Left kidney (tissue), 1 donor: ENCODE measurements at regions not wholly inside any gene's neighbourhood (a gene's known extent, or its start where the extent isn't known, plus 50 kb on each side); places are given as distances from the start of the nearest gene placed in this dataset.

Experiments used
- DNase-seq: peaks from one replicate; pipeline ENCODE4 v3.0.0-alpha.2; 2013

GRCh38 chr6:22809370-22809769 is 240.0 kb downstream of the HDGFL1 start:
- DNase-seq, result no peak

GRCh38 chr6:22819209-22819608 is 249.8 kb downstream of the HDGFL1 start:
- no peak for DNase-seq

DNA sequence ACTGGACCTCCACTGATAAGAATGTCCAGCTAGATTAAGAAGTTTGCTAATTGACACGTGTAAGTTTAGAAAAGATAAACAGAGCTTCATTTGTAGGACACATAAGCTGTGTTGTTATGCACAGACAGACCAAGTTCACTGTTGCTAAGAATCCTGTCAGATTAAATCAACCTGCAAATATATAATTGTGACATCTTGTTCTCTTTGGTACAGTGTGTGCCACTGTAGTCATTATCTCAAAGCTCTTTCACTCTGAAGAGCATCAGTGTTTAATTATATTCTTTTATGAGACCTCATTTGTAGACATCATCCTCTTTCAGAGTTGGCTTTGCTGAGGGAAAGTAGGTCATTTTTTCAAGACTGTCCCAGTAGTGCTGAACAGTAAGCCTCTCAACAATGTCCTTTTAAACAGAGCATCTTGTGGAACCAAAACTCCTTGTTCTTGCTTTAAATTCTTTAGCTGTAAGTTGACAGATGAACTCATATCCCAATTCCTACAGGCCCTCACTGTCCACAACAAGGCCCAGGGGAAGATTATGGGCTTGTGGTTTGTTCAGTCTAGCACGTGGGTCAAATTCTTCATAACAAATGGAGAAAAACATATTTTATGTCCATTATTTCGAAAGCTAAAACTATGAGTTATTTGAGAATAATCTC is 252.4 kb downstream of the HDGFL1 start:
- no peak for DNase-seq

GRCh38 chr6:22825210-22825609 is 255.8 kb downstream of the HDGFL1 start:
- DNase-seq, result no peak

GRCh38 chr6:22826961-22827360 is 257.6 kb downstream of the HDGFL1 start:
- DNase-seq, result no peak

DNA sequence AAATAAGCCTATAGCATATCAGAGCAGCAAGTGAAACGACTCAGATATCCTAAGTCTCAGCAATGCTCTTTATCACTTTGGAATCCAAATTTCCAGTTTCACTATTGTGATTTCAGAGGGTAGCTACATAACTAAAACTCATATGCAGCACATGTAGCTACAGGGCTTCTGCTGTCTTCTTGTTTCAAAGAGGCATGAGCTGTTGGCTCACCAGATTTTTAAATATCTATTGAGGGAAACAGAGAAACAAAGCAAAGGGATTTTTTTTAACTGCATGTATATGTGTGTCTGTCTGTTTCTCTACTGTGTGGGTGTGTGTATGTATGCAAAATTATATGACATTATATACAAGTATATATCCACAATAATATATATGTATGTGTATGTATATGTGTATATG is 258.4 kb downstream of the HDGFL1 start:
- DNase-seq, result no peak

GRCh38 chr6:22828179-22829062 is 259.1 kb downstream of the HDGFL1 start:
- peak; percentile 79 for DNase-seq

- DNase-seq, result no peak
Measured at GRCh38 chr6:22829070-22829469, 259.7 kb downstream of the HDGFL1 start.

DNA sequence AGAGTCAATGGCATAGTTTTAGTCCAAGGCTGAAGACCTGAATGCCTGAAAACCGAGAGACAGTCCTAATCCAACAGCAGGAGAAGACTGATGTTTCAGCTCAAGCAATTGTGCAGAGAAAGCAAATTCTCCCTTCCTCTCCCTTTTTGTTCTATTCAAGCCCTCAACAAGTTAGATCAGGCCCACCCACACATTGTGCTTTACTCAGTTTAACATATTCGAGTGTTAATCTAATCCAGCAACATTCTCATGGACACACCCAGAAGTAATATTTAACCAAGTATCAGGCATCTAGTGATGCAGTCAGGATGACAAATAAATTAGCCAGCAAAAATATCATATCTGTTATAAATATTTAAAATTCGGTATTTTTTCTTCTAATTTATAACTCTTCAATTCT is 261.1 kb downstream of the HDGFL1 start:
- DNase-seq, result no peak

DNA sequence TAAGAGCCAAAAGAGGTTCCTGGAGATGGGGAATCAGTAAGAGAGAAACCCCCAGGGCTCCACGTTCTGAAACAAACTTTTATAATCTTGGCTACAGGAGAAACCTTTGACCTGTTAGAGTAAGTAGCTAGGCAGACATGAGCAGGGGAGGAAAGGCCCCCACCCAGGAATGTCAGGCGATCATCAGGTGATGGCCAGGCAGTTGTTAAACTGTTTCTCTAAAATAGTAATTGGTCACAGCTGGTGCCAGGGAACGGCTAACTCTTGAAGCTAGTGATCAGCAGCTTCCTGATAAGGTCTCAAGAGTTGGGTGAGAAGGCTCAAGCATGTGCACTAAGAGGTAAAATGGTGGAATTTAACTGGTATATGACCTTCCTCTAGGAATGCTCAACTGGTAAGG is 263.8 kb downstream of the HDGFL1 start:
- DNase-seq, result no peak

GRCh38 chr6:22838345-22838744 is 269.0 kb downstream of the HDGFL1 start:
- DNase-seq, result no peak

GRCh38 chr6:22845467-22845866 is 276.1 kb downstream of the HDGFL1 start:
- no peak for DNase-seq

DNA sequence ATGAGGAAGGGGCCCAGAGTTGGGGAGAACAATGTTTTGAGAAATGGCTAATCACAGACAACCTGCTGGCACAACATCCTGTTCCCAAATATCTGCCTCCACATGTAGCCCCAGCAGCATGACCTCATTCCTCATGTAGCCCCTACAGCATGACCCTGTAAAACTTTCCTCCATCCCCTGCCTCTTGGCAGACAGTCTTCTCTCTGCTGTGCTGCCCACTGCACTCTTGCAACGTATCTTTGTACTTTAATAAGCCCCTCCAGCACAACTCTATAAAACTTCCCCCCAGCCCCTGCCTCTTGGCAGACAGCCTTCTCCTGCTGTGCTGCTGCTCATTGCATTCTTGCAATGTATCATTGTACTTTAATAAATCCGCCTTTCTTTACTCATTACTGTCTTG is 278.8 kb downstream of the HDGFL1 start:
- DNase-seq, result no peak

DNA sequence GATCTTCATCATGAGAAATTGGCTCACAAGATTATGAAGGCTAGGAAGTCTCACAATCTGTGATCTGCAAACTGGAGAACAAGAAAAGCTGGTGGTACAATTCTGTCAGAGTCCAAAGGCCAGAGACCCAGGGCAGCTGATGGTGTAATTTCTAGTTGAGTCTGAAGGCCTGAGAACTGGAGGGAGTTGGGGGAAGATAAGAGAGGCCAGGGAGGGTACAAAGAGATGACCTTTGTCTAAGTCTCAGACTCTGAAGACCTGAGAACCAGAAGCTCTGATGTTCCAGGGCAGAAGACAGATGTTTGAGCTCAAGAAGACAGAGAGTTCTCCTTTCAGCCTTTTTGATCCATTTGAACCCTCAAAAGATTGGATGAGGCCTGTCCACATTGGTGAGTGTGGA is 280.6 kb downstream of the HDGFL1 start:
- DNase-seq, result no peak

DNA sequence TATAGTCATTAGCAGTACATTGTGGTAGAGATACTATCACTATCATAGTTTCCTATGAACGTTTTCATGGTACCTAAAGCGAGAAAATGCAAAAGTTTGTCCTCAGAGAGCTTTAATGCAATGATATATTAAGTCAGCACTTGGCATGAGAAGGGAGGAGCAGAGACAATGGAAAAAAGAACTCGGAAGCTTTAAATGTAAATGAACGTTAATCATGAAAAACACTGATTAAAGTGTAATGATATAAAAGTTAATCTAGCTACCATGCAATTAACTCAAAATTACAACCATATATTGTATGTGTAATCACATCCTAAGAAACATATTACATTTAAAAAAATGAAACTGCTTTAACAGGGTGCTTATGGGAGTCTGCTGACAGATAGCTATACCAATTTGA is 282.7 kb downstream of the HDGFL1 start:
- no peak for DNase-seq

DNA sequence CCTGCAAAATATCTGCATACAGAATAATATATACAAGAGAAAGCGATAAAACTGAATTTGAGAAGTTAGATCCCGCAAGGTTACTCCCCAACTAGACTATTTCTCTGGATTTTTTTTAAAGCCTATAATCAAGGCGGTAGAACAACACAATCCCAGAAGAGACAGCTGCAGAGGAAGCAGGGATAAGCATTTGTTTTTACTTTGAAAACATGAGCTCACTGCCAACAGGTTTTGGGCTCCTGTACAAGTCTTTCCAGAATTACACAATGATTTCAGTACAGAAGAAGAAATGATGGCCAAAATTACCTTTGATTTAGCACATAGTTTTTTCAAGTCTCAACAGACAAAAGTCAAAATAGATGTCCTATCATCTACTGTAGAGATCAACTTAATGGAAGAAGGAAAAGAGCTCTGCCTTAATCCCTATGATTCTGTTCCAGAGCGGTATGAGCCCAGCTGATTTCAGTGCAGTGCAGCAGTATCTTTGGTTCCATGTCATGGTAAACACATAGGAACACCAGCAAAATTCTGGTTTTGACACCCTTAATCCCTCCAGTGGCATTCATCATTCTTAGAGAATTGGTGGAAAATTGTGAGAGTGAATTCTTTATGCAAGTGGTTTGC is 304.3 kb downstream of the HDGFL1 start:
- DNase-seq, result no peak

- DNase-seq, result no peak
Measured at GRCh38 chr6:22875845-22876244, 306.5 kb downstream of the HDGFL1 start.

DNA sequence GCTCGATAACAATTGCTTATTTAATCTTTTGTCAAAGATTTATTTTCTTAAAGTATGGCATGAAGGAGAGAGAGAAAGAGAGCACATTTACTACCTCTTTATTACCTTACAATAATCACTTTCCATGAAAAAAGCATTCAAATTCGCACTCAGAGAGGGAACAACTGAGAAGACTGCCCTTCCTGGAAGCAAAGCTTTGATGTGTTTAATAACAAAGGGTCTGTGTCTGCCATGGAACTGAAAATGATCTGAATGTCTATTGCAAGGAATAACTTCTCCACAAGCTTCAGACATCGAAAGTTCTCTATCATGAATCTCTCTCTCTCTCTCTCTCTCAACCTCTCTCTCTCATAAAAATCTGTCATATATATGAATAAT is 308.9 kb downstream of the HDGFL1 start:
- no peak for DNase-seq

GRCh38 chr6:22878706-22879105 is 309.3 kb downstream of the HDGFL1 start:
- DNase-seq, result no peak

DNA sequence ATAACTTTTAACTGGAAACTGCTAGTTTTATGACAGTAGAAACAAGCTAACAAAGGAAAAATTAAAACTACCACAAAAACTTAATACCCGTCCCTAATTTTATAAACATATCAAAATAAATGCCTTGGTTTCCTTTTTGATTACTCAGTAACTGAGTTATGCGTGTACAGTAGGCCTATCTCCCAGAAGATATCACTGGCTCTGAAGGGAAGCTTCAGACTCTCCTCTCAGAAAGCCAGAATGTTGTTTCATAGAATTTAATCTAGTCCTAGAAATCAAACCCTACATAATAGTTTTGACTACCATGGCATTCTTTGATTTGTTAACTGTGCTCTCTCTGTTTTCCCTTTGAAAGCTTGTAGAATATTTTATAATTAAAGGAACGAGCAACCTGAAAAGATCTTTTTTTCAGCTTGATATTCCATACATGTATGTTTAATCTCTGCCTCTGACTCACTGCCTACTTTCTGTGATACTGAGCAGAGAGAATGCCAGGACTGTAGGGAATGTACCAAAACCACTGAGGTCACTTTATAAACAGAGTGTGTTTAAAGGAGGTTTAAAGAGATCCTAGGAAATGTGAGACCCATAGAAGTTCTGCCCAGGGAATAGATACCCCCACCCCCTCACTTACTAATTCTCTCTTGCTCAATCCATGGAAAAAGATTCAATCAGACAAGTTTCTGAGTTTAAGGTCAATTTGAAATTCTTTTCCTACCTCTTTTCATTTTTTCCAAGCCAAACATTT is 311.5 kb downstream of the HDGFL1 start:
- DNase-seq, result no peak

DNA sequence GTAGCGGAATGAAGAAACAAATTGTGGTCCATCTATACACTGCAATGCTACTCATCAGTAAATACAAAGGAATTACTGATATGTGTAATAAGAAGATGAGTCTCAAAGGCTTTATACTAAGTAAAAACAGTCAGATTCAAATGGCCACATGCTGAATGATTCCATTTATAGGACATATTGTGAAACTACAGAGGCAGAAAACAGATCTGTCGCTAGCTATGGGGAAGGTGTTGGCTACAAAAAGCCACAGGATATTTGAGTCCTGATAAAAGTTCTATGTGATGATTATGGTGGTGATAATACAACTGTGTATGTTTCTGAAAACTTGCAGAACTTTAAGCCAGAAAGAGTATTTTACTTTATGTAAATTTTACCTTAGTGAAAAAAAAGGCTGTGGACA is 313.2 kb downstream of the HDGFL1 start:
- no peak for DNase-seq

- no peak for DNase-seq
Measured at GRCh38 chr6:22883061-22883717, 313.8 kb downstream of the HDGFL1 start.
